HG03045 (cell line): ENCODE measurements at regions not wholly inside any gene's neighbourhood (a gene's known extent, or its start where the extent isn't known, plus 50 kb on each side); places are given as distances from the start of the nearest gene placed in this dataset.
"Not testable (repeated sequence)": the region's sequence is repeated elsewhere in the genome, so short reads cannot be mapped to it uniquely, and the experiment has no call there.

Source experiments
- ATAC-seq: cut with Tn5 transposase; IDR thresholded peaks from one replicate; pipeline ENCODE4 v1.9.1; 2021; ENCODE audit warnings: mild to moderate bottlenecking, moderate library complexity; ENCODE audit not compliant: unreplicated experiment

GRCh38 chr1:79959635-79960034 is 953.1 kb upstream of the ADGRL4 start:
- no peak for ATAC-seq

GRCh38 chr1:79955966-79956365 is 949.4 kb upstream of the ADGRL4 start:
- no peak for ATAC-seq

GRCh38 chr1:79950511-79950910 is 944.0 kb upstream of the ADGRL4 start:
- ATAC-seq, result no peak

- no peak for ATAC-seq
These were observed 938.9 kb upstream of the ADGRL4 start for GRCh38 chr1:79945391-79945790.

- no peak for ATAC-seq
These were observed 922.8 kb upstream of the ADGRL4 start for GRCh38 chr1:79929356-79929755.

- ATAC-seq, result no peak
These were observed 922.4 kb upstream of the ADGRL4 start for GRCh38 chr1:79928901-79929300.

GRCh38 chr1:79920960-79921669 is 914.6 kb upstream of the ADGRL4 start:
- ATAC-seq, result no peak

GRCh38 chr1:79914896-79915295 is 908.4 kb upstream of the ADGRL4 start:
- ATAC-seq, result no peak

GRCh38 chr1:79912813-79913212 is 906.3 kb upstream of the ADGRL4 start:
- no peak for ATAC-seq

- no peak for ATAC-seq
These were observed 896.8 kb upstream of the ADGRL4 start for GRCh38 chr1:79903321-79903720.

GRCh38 chr1:79902418-79902817 is 895.9 kb upstream of the ADGRL4 start:
- ATAC-seq, result no peak

- no peak for ATAC-seq
These were observed 893.4 kb upstream of the ADGRL4 start for GRCh38 chr1:79899914-79900313.

- no peak for ATAC-seq
These were observed 889.6 kb upstream of the ADGRL4 start for GRCh38 chr1:79896140-79896539.

- no peak for ATAC-seq
These were observed 889.0 kb upstream of the ADGRL4 start for GRCh38 chr1:79895573-79895972.

GRCh38 chr1:79894129-79894528 is 887.6 kb upstream of the ADGRL4 start:
- ATAC-seq, result not testable (repeated sequence)

GRCh38 chr1:79887059-79887458 is 880.5 kb upstream of the ADGRL4 start:
- no peak for ATAC-seq

- ATAC-seq, result no peak
These were observed 878.6 kb upstream of the ADGRL4 start for GRCh38 chr1:79885101-79885500.

- ATAC-seq, result no peak
These were observed 870.6 kb upstream of the ADGRL4 start for GRCh38 chr1:79877086-79877485.

GRCh38 chr1:79875187-79875586 is 868.7 kb upstream of the ADGRL4 start:
- ATAC-seq, result no peak

GRCh38 chr1:79874289-79874688 is 867.8 kb upstream of the ADGRL4 start:
- no peak for ATAC-seq

GRCh38 chr1:79859212-79859948 is 852.9 kb upstream of the ADGRL4 start:
- ATAC-seq, result no peak

GRCh38 chr1:79852004-79852403 is 845.5 kb upstream of the ADGRL4 start:
- ATAC-seq, result no peak
